ENCODE measurements at regions not wholly inside any gene's neighbourhood (a gene's known extent, or its start where the extent isn't known, plus 50 kb on each side); places are given as distances from the start of the nearest gene placed in this dataset.

- TF ChIP-seq, protein P1, sequence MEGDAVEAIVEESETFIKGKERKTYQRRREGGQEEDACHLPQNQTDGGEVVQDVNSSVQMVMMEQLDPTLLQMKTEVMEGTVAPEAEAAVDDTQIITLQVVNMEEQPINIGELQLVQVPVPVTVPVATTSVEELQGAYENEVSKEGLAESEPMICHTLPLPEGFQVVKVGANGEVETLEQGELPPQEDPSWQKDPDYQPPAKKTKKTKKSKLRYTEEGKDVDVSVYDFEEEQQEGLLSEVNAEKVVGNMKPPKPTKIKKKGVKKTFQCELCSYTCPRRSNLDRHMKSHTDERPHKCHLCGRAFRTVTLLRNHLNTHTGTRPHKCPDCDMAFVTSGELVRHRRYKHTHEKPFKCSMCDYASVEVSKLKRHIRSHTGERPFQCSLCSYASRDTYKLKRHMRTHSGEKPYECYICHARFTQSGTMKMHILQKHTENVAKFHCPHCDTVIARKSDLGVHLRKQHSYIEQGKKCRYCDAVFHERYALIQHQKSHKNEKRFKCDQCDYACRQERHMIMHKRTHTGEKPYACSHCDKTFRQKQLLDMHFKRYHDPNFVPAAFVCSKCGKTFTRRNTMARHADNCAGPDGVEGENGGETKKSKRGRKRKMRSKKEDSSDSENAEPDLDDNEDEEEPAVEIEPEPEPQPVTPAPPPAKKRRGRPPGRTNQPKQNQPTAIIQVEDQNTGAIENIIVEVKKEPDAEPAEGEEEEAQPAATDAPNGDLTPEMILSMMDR (IDR thresholded peaks at IDR 0.05; ENCODE audit: low read depth, low read length): no peak
- TF ChIP-seq POLR2A (IDR thresholded peaks at IDR 0.05; ENCODE audit: extremely low read depth, insufficient read length) (no peak), MYC (IDR thresholded peaks at IDR 0.05; ENCODE audit: low read depth, low read length) (no peak)
- TF ChIP-seq, protein P2, sequence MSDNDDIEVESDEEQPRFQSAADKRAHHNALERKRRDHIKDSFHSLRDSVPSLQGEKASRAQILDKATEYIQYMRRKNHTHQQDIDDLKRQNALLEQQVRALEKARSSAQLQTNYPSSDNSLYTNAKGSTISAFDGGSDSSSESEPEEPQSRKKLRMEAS (IDR thresholded peaks at IDR 0.05; ENCODE audit: low read depth, low read length): no peak
These were observed 89.1 kb upstream of the LIFR start for GRCh38 chr5:38645508-38645907.

All from NB4 (cell line).